LNCAP (cell line): ENCODE measurements at regions not wholly inside any gene's neighbourhood (a gene's known extent, or its start where the extent isn't known, plus 50 kb on each side); places are given as distances from the start of the nearest gene placed in this dataset.

Source experiments
- TF ChIP-seq, protein P1 (sequence below): fragments of 450-650 bp; IDR thresholded peaks from 2 replicates; pipeline ENCODE4 v1.5.1; 2017; ENCODE audit warnings: mild to moderate bottlenecking

- TF ChIP-seq, protein P1, sequence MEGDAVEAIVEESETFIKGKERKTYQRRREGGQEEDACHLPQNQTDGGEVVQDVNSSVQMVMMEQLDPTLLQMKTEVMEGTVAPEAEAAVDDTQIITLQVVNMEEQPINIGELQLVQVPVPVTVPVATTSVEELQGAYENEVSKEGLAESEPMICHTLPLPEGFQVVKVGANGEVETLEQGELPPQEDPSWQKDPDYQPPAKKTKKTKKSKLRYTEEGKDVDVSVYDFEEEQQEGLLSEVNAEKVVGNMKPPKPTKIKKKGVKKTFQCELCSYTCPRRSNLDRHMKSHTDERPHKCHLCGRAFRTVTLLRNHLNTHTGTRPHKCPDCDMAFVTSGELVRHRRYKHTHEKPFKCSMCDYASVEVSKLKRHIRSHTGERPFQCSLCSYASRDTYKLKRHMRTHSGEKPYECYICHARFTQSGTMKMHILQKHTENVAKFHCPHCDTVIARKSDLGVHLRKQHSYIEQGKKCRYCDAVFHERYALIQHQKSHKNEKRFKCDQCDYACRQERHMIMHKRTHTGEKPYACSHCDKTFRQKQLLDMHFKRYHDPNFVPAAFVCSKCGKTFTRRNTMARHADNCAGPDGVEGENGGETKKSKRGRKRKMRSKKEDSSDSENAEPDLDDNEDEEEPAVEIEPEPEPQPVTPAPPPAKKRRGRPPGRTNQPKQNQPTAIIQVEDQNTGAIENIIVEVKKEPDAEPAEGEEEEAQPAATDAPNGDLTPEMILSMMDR = no peak
Observed at GRCh38 chr3:94293793-94294195, 230.9 kb downstream of the NSUN3 start.

DNA sequence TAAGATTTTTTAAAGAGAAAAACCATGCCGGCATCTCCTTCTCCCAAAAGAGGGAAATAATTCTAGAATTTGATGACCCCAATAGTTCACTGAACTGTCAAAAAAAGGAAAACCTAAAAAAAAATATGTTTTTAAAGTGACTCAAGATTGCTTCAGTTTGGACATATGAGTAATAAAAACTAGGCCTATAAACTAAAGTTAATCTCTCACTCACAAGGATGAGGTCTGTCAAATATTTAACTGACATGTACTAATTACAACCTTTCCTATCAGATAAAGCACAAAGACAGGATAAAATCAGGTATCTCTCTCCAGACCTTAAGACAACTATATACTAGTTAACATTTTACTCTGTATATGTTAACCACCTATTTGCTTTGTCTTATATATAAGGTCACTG lies 231.9 kb downstream of the NSUN3 start:
- TF ChIP-seq, protein P1 = no peak

DNA sequence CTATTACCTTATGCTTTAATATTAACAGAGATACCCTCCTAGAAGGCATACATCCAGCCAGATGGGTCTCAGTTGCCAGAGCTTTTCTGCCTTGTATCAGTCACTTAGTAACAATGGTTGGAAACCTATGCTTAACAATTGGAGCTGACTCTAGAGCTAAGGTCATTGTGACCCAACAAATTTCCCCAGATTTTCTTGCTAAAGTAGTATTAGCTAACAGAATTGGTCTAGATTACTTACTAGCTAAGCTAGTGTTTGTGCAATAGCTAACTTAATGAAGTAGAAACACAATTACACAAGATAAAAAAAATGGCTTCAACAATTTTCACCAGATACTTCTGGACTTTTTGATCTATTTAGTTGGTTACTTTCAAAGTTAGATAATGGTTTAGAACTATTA lies 236.9 kb downstream of the NSUN3 start:
- TF ChIP-seq, protein P1 = no peak

GRCh38 chr3:94301366-94301765 lies 238.5 kb downstream of the NSUN3 start:
- TF ChIP-seq, protein P1 = no peak

GRCh38 chr3:94303266-94303665 lies 240.4 kb downstream of the NSUN3 start:
- TF ChIP-seq, protein P1 = no peak

DNA sequence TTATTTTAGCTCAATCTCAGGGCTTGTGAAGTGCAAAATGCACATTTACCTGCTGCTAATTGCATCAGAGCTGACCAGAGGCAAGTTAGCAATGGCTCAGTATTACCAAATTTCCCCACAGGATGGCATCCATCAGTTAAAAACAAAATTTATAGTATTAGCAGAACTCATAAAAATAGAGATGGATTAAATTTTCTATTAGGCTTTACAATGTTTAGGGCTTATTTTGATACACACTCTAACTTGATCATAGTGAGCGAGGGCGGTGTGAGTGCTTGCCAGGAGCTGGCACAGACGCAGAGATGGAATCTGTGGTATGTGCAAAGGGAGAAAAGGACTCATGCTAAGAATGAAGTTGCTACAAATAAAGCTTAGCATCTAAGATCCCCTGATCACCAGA lies 241.0 kb downstream of the NSUN3 start:
- TF ChIP-seq, protein P1 = peak; percentile 65

DNA sequence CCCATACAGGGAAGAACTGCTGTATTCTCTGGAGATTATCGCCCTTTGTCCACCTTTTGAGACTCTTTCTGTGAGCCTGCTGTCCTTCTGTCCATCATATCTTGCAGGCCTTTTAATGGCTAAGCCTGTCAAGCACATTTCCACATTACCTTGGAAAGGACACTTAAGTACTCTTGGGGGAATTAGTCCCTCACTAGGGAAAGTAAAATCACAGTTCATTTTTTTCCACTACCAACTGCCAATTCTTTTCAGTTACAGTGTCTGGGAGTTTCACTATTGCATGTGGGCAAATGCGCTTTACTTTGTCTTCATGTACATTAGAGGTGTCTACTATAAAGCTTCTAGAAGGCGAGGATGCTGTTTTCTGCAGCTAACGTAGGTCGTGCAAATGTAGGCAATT lies 242.1 kb downstream of the NSUN3 start:
- TF ChIP-seq, protein P1 = no peak
